H1 (cell line): ENCODE measurements at regions not wholly inside any gene's neighbourhood (a gene's known extent, or its start where the extent isn't known, plus 50 kb on each side); places are given as distances from the start of the nearest gene placed in this dataset.

ENCODE experiments used
- CTCF ChIA-PET: fragments of 300-600 bp; sonication (Branson Sonifier 250); formaldehyde crosslinking; loops from one replicate; lab custom pipeline; 2021; ENCODE audit not compliant: partially characterized antibody; lab: Charles Lee
- POLR2A ChIA-PET: fragments of 300-600 bp; sonication (Branson Sonifier 250); formaldehyde crosslinking; loops from one replicate; lab custom pipeline; 2021; ENCODE audit warnings: inconsistent platforms; ENCODE audit not compliant: partially characterized antibody; lab: Charles Lee
- DNase-seq, 2 experiments: peaks; one replicate each; pipeline versions ENCODE4 v3.0.0 to v3.0.0-alpha.2; 2010 to 2022; ENCODE audit warnings: low spot score in 2 of 2, low read depth in 1 of 2, mixed read lengths in 1 of 2
- FAIRE-seq: peaks from 2 replicates; lab custom pipeline; 2011; peaks lifted over from hg19 to GRCh38; lab: Jason Lieb, UNC
- H2AFZ ChIP-seq: 2 replicates; pipeline ENCODE4 v1.8.1; 2012; ENCODE audit warnings: low read length, inconsistent platforms
- H2AK5ac ChIP-seq: 2 replicates; pipeline ENCODE4 v1.6.1; 2013; ENCODE audit warnings: low read depth, low read length
- H2BK120ac ChIP-seq: replicated peaks from 2 replicates; pipeline ENCODE3; 2013; ENCODE audit warnings: low read depth, low read length, inconsistent platforms
- H2BK12ac ChIP-seq: 2 replicates; pipeline ENCODE4 v1.6.1; 2013; ENCODE audit warnings: low read depth, low read length
- H2BK15ac ChIP-seq: 2 replicates; pipeline ENCODE4 v1.6.1; 2013; ENCODE audit warnings: low read length
- H2BK20ac ChIP-seq: 2 replicates; pipeline ENCODE4 v1.6.1; 2013; ENCODE audit warnings: low read length
- H2BK5ac ChIP-seq: 2 replicates; pipeline ENCODE4 v1.6.1; 2013; ENCODE audit warnings: low read depth, low read length
- H3K14ac ChIP-seq: 2 replicates; pipeline ENCODE4 v1.6.1; 2013; ENCODE audit warnings: inconsistent platforms; ENCODE audit not compliant: insufficient read length
- H3K18ac ChIP-seq: 2 replicates; pipeline ENCODE4 v1.6.1; 2013; ENCODE audit warnings: low read length; ENCODE audit errors: extremely low read depth
- H3K23ac ChIP-seq: 2 replicates; pipeline ENCODE4 v1.6.1; 2013; ENCODE audit warnings: inconsistent platforms; ENCODE audit not compliant: insufficient read length
- H3K23me2 ChIP-seq: 2 replicates; pipeline ENCODE4 v1.6.1; 2013; ENCODE audit warnings: low read depth, low read length
- H3K27ac ChIP-seq: 2 replicates; pipeline ENCODE4 v1.6.1; 2011; ENCODE audit warnings: low read depth, low read length, inconsistent platforms
- H3K27me3 ChIP-seq, 4 experiments: replicated peaks in 1 of 4; 1 replicate in 1 of 4; 2 replicates in 3 of 4; pipeline versions ENCODE4 v1.6.1 to v1.8.1; 2011 to 2013; ENCODE audit warnings: low read length in 3 of 4, mild to moderate bottlenecking in 3 of 4, inconsistent platforms in 2 of 4, mixed read lengths in 2 of 4, moderate library complexity in 1 of 4; ENCODE audit not compliant: control insufficient read depth in 3 of 4, insufficient read depth in 3 of 4; ENCODE audit errors: extremely low read depth in 1 of 4
- H3K36me3 ChIP-seq, 4 experiments: 2 replicates each; pipeline versions ENCODE4 v1.6.1 to v1.8.1; 2011 to 2013; ENCODE audit warnings: mild to moderate bottlenecking in 4 of 4, low read length in 3 of 4, moderate library complexity in 2 of 4, control low read depth in 1 of 4, inconsistent platforms in 1 of 4; ENCODE audit not compliant: insufficient read depth in 4 of 4, control insufficient read depth in 2 of 4
- H3K4ac ChIP-seq: replicated peaks from 2 replicates; pipeline ENCODE3; 2013; ENCODE audit warnings: low read length, low read depth, mixed read lengths, inconsistent platforms; ENCODE audit not compliant: insufficient read length
- H3K4me1 ChIP-seq, 4 experiments: replicated peaks in 1 of 4; 1 replicate in 1 of 4; 2 replicates in 3 of 4; pipeline versions ENCODE4 v1.6.1 to v1.8.1; 2011 to 2013; ENCODE audit warnings: low read length in 3 of 4, inconsistent platforms in 2 of 4, mixed read lengths in 1 of 4; ENCODE audit not compliant: insufficient read depth in 4 of 4, control insufficient read depth in 3 of 4
- H3K4me2 ChIP-seq, 2 experiments: 2 replicates each; pipeline versions ENCODE4 v1.6.1 to v1.8.1; 2011 to 2013; ENCODE audit warnings: low read depth in 2 of 2, low read length in 2 of 2, control low read depth in 1 of 2, inconsistent platforms in 1 of 2, mild to moderate bottlenecking in 1 of 2; ENCODE audit not compliant: insufficient read depth in 1 of 2
- H3K4me3 ChIP-seq, 4 experiments: fragments of 200-600, 300-600 bp in 1 of 4; sonication (generic), shearing (Covaris generic), sonication (Bioruptor Twin) in 1 of 4; 2 replicates each; pipeline versions ENCODE4 v1.5.1 to v1.8.1; 2011 to 2016; ENCODE audit warnings: low read length in 4 of 4, low read depth in 3 of 4, control low read depth in 2 of 4, inconsistent platforms in 2 of 4, mild to moderate bottlenecking in 2 of 4, mixed read lengths in 1 of 4, moderate library complexity in 1 of 4; ENCODE audit not compliant: insufficient read depth in 2 of 4; ENCODE audit errors: extremely low read depth in 1 of 4
- H3K56ac ChIP-seq: replicated peaks from 2 replicates; pipeline ENCODE3; 2013; ENCODE audit warnings: low read depth, mild to moderate bottlenecking, mixed read lengths, low read length, inconsistent platforms; ENCODE audit not compliant: insufficient read length
- H3K79me1 ChIP-seq: 2 replicates; pipeline ENCODE4 v1.6.1; 2013; ENCODE audit warnings: low read depth, low read length, control low read depth
- H3K79me2 ChIP-seq, 2 experiments: 2 replicates each; pipeline versions ENCODE4 v1.6.1 to v1.8.1; 2012 to 2013; ENCODE audit warnings: low read length in 2 of 2, mild to moderate bottlenecking in 2 of 2, inconsistent platforms in 1 of 2; ENCODE audit not compliant: insufficient read depth in 2 of 2, control insufficient read depth in 1 of 2
- H3K9ac ChIP-seq, 4 experiments: replicated peaks in 1 of 4; 1 replicate in 1 of 4; 2 replicates in 3 of 4; pipeline versions ENCODE4 v1.6.1 to v1.8.1; 2011 to 2013; ENCODE audit warnings: low read depth in 3 of 4, low read length in 3 of 4, control low read depth in 2 of 4, mild to moderate bottlenecking in 2 of 4, moderate library complexity in 2 of 4, inconsistent platforms in 1 of 4; ENCODE audit errors: extremely low read depth in 1 of 4
- H3K9me3 ChIP-seq, 2 experiments: 2 replicates each; pipeline versions ENCODE4 v1.6.1 to v1.8.1; 2012 to 2013; ENCODE audit warnings: mild to moderate bottlenecking in 2 of 2, moderate library complexity in 2 of 2, control low read depth in 1 of 2, inconsistent platforms in 1 of 2, low read depth in 1 of 2, low read length in 1 of 2, mixed read lengths in 1 of 2; ENCODE audit not compliant: insufficient read depth in 2 of 2
- H4K20me1 ChIP-seq, 2 experiments: replicated peaks in 1 of 2; 2 replicates each; pipeline versions ENCODE3 to v1.8.1; 2011 to 2013; ENCODE audit warnings: inconsistent platforms in 2 of 2, low read length in 2 of 2, mild to moderate bottlenecking in 1 of 2; ENCODE audit not compliant: insufficient read depth in 2 of 2, control insufficient read depth in 1 of 2
- H4K5ac ChIP-seq: 2 replicates; pipeline ENCODE4 v1.6.1; 2013; ENCODE audit warnings: low read length, low read depth, mixed read lengths, inconsistent platforms; ENCODE audit not compliant: insufficient read length
- H4K8ac ChIP-seq: 2 replicates; pipeline ENCODE4 v1.8.0; 2013; ENCODE audit warnings: mild to moderate bottlenecking, moderate library complexity, low read length, inconsistent platforms; ENCODE audit not compliant: insufficient read depth; ENCODE audit errors: extremely low read depth
- H4K91ac ChIP-seq: replicated peaks from 2 replicates; pipeline ENCODE3; 2013; ENCODE audit warnings: low read length, mixed read lengths, inconsistent platforms; ENCODE audit not compliant: insufficient read length
- BCL11A ChIP-seq, 2 experiments: IDR thresholded peaks; one replicate each; pipeline ENCODE4 v1.6.1; 2011; ENCODE audit warnings: low read depth in 2 of 2, low read length in 2 of 2, mild to moderate bottlenecking in 2 of 2
- EP300 ChIP-seq, 2 experiments: IDR thresholded peaks; 1 replicate in 1 of 2; 2 replicates in 1 of 2; pipeline ENCODE4 v1.6.1; 2011 to 2012; ENCODE audit warnings: low read depth in 2 of 2, low read length in 2 of 2, mild to moderate bottlenecking in 2 of 2, borderline replicate concordance in 1 of 2, inconsistent platforms in 1 of 2, moderate library complexity in 1 of 2
- FOSL1 ChIP-seq: IDR thresholded peaks from 2 replicates; pipeline ENCODE4 v1.6.1; 2011; ENCODE audit warnings: mild to moderate bottlenecking, low read depth, low read length, moderate library complexity; ENCODE audit not compliant: insufficient read depth
- GABPA ChIP-seq: IDR thresholded peaks from 2 replicates; pipeline ENCODE4 v1.6.1; 2011; ENCODE audit warnings: mild to moderate bottlenecking, low read length, moderate library complexity, borderline replicate concordance; ENCODE audit not compliant: insufficient read depth
- HDAC2 ChIP-seq, 2 experiments: fragments of 300-600 bp in 1 of 2; sonication (generic) in 1 of 2; IDR thresholded peaks; 2 replicates each; pipeline ENCODE4 v1.6.1; 2011 to 2012; ENCODE audit warnings: low read depth in 2 of 2, low read length in 2 of 2, mild to moderate bottlenecking in 2 of 2, moderate library complexity in 2 of 2, borderline replicate concordance in 1 of 2, inconsistent platforms in 1 of 2
- MAFK ChIP-seq: IDR thresholded peaks from 2 replicates; pipeline ENCODE4 v1.6.1; 2012; ENCODE audit warnings: low read depth, mild to moderate bottlenecking, improper control_type of control experiment, low read length
- POLR2A ChIP-seq, 2 experiments: IDR thresholded peaks; 1 replicate in 1 of 2; 2 replicates in 1 of 2; pipeline ENCODE4 v1.6.1; 2011; ENCODE audit warnings: low read depth in 2 of 2, low read length in 2 of 2, mild to moderate bottlenecking in 2 of 2; ENCODE audit errors: control extremely low read depth in 1 of 2
- RBBP5 ChIP-seq: IDR thresholded peaks from 2 replicates; pipeline ENCODE4 v1.7.1; 2012; ENCODE audit warnings: low read depth, mild to moderate bottlenecking, inconsistent platforms, low read length, moderate library complexity, borderline replicate concordance
- SIN3A ChIP-seq, 2 experiments: IDR thresholded peaks in 1 of 2; conservative IDR thresholded peaks in 1 of 2; 2 replicates each; pipeline ENCODE4 v1.6.1; 2011 to 2012; ENCODE audit warnings: low read length in 2 of 2, improper control_type of control experiment in 1 of 2, low read depth in 1 of 2, mild to moderate bottlenecking in 1 of 2
- ZNF274 ChIP-seq: IDR thresholded peaks from 2 replicates; pipeline ENCODE4 v1.7.0; 2012; ENCODE audit warnings: low read length, borderline replicate concordance; ENCODE audit errors: extremely low read depth
- WGBS, 2 experiments: shearing (Covaris generic) in 1 of 2; methylation state at CpG; one replicate each; pipeline versions ENCODE4 v1.1.6 to v1.1.7; 2013 to 2015; ENCODE audit warnings: low lambda C conversion rate in 2 of 2, mixed read lengths in 2 of 2, inconsistent platforms in 1 of 2, low coverage in 1 of 2, missing lambda C conversion rate in 1 of 2; ENCODE audit not compliant: insufficient replicate concordance in 2 of 2, insufficient coverage in 1 of 2, insufficient read length in 1 of 2; ENCODE audit errors: extremely low coverage in 1 of 2, missing lambda C conversion rate in 1 of 2; 5-methylcytosine and 5-hydroxymethylcytosine counted together
- TF ChIP-seq, protein P1 (sequence below): IDR thresholded peaks from 2 replicates; pipeline ENCODE4 v1.6.1; 2012; ENCODE audit warnings: low read length, inconsistent platforms
- TF ChIP-seq, protein P2 (sequence below): IDR thresholded peaks from 2 replicates; pipeline ENCODE4 v1.6.1; 2012; ENCODE audit warnings: inconsistent platforms

DNA sequence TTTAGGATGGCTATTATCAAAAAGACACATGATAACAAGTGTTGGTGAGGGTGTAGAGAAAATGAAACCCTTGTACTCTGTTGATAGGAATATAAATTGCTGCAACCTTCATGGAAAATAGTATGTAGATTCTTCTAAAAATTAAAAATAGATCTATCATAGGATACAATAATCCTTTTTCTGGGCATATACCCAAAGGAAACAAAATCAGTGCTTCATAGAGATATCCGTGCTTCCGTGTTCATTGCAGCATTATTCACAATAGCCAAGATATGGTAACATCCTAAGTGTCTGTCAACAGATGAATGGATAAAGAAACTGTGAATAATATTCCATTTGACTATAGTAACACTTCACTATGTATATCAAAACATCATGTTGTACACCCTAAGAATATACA is 106.7 kb downstream of the MIS18A start:
- Histone ChIP-seq H4K20me1 (no peaks in the 10 kb centered on the region), H3K79me2 (no peaks in the 10 kb centered on the region), H3K56ac (no peak overlapping the region), H3K4me2 (no peak overlapping the region), H3K23me2 (no peaks in the 10 kb centered on the region), H3K36me3 (no peaks in the 10 kb centered on the region), H3K4ac (no peak overlapping the region), H3K4me3 (no peak overlapping the region), H3K9ac (no peak overlapping the region), H2BK5ac (no peak overlapping the region), H3K27ac (no peak overlapping the region), H2AFZ (no peak overlapping the region), H2BK12ac (no peak overlapping the region), H3K18ac (no peak overlapping the region), H4K91ac (no peak overlapping the region), H2BK20ac (no peak overlapping the region), H2BK15ac (no peak overlapping the region), H3K4me1 (no peaks in the 10 kb centered on the region), H4K8ac (no peak overlapping the region), H3K79me1 (no peaks in the 10 kb centered on the region), H3K14ac (no peak overlapping the region), H3K9me3 (no peaks in the 10 kb centered on the region), H3K27me3 (no peaks in the 10 kb centered on the region), H3K23ac (no peak overlapping the region), H4K5ac (no peak overlapping the region), H2AK5ac (no peak overlapping the region), H2BK120ac (no peak overlapping the region)
- FAIRE-seq, result no peak
- POLR2A ChIA-PET, result no interaction called here
- CTCF ChIA-PET, result no interaction called here
- no peak for DNase-seq
- 88% methylated on average over 2 of the region's 2 CpGs; no CpG with 5 or more reads in 1 of the 2 experiments for WGBS, 2 experiments
- no peak for TF ChIP-seq EP300 (IDR thresholded peaks at IDR 0.05; ENCODE audit: borderline replicate concordance in 1 of 2, low read depth in 2 of 2, low read length in 2 of 2)
- TF ChIP-seq FOSL1, result no peak
- no peak for TF ChIP-seq POLR2A (IDR thresholded peaks at IDR 0.05; ENCODE audit: control extremely low read depth in 1 of 2, low read depth in 2 of 2, low read length in 2 of 2)
- no peak for TF ChIP-seq BCL11A (IDR thresholded peaks at IDR 0.05; ENCODE audit: low read depth in 2 of 2, low read length in 2 of 2)
- TF ChIP-seq, protein P1, sequence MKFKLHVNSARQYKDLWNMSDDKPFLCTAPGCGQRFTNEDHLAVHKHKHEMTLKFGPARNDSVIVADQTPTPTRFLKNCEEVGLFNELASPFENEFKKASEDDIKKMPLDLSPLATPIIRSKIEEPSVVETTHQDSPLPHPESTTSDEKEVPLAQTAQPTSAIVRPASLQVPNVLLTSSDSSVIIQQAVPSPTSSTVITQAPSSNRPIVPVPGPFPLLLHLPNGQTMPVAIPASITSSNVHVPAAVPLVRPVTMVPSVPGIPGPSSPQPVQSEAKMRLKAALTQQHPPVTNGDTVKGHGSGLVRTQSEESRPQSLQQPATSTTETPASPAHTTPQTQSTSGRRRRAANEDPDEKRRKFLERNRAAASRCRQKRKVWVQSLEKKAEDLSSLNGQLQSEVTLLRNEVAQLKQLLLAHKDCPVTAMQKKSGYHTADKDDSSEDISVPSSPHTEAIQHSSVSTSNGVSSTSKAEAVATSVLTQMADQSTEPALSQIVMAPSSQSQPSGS, result no peak
- TF ChIP-seq ZNF274, result no peak
- no peak for TF ChIP-seq SIN3A (conservative IDR thresholded peaks at IDR 0.05 in 1 of 2, IDR thresholded peaks at IDR 0.05 in 1 of 2; ENCODE audit: low read depth in 1 of 2, low read length in 2 of 2)
- no peak for TF ChIP-seq HDAC2 (IDR thresholded peaks at IDR 0.05; ENCODE audit: borderline replicate concordance in 1 of 2, low read depth in 2 of 2, low read length in 2 of 2)
- TF ChIP-seq GABPA, result no peak
- TF ChIP-seq MAFK, result no peak
- no peak for TF ChIP-seq RBBP5
- TF ChIP-seq, protein P2, sequence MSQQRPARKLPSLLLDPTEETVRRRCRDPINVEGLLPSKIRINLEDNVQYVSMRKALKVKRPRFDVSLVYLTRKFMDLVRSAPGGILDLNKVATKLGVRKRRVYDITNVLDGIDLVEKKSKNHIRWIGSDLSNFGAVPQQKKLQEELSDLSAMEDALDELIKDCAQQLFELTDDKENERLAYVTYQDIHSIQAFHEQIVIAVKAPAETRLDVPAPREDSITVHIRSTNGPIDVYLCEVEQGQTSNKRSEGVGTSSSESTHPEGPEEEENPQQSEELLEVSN, result no peak
